H9 (cell line): ENCODE measurements at regions not wholly inside any gene's neighbourhood (a gene's known extent, or its start where the extent isn't known, plus 50 kb on each side); places are given as distances from the start of the nearest gene placed in this dataset.

Experiments
- DNase-seq: peaks from one replicate; pipeline ENCODE4 v3.0.0-alpha.2; 2017
- H2AFZ ChIP-seq: one replicate; pipeline ENCODE4 v1.6.1; 2013; ENCODE audit warnings: mild to moderate bottlenecking, low read length, control low read depth, moderate library complexity
- H2AK5ac ChIP-seq: 2 replicates; pipeline ENCODE4 v1.6.1; 2013; ENCODE audit warnings: low read length, control low read depth, mixed read lengths; ENCODE audit not compliant: insufficient read length
- H2BK120ac ChIP-seq: one replicate; pipeline ENCODE4 v1.6.1; 2013; ENCODE audit warnings: low read depth, mild to moderate bottlenecking, low read length, control low read depth, inconsistent platforms; ENCODE audit not compliant: poor library complexity, severe bottlenecking
- H2BK12ac ChIP-seq: 2 replicates; pipeline ENCODE4 v1.6.1; 2013; ENCODE audit warnings: low read length, control low read depth, mixed read lengths, low read depth; ENCODE audit not compliant: insufficient read length
- H2BK15ac ChIP-seq: 2 replicates; pipeline ENCODE4 v1.6.1; 2013; ENCODE audit warnings: low read depth, low read length, control low read depth
- H2BK20ac ChIP-seq: one replicate; pipeline ENCODE4 v1.6.1; 2013; ENCODE audit warnings: low read depth, mild to moderate bottlenecking, low read length, control low read depth, inconsistent platforms; ENCODE audit not compliant: poor library complexity, severe bottlenecking
- H2BK5ac ChIP-seq: 2 replicates; pipeline ENCODE4 v1.6.1; 2013; ENCODE audit warnings: low read length, control low read depth, mixed read lengths; ENCODE audit not compliant: insufficient read length
- H3K14ac ChIP-seq: 2 replicates; pipeline ENCODE4 v1.6.1; 2013; ENCODE audit warnings: low read length, control low read depth; ENCODE audit not compliant: insufficient read depth
- H3K18ac ChIP-seq: 2 replicates; pipeline ENCODE4 v1.6.1; 2013; ENCODE audit warnings: low read depth, mild to moderate bottlenecking, mixed read lengths, low read length, control low read depth; ENCODE audit not compliant: insufficient read length
- H3K23ac ChIP-seq: 2 replicates; pipeline ENCODE4 v1.6.1; 2013; ENCODE audit warnings: low read length, control low read depth, mixed read lengths, low read depth; ENCODE audit not compliant: insufficient read length
- H3K23me2 ChIP-seq: 2 replicates; pipeline ENCODE4 v1.6.1; 2013; ENCODE audit warnings: low read depth, mild to moderate bottlenecking, mixed read lengths, low read length, control low read depth; ENCODE audit not compliant: insufficient read length, poor library complexity, severe bottlenecking
- H3K27ac ChIP-seq: 2 replicates; pipeline ENCODE4 v1.5.1; 2013; ENCODE audit warnings: low read length, control low read depth, mixed read lengths, low read depth; ENCODE audit not compliant: insufficient read length
- H3K27me3 ChIP-seq: 2 replicates; pipeline ENCODE4 v1.6.1; 2013; ENCODE audit warnings: low read length, control low read depth, inconsistent platforms; ENCODE audit not compliant: insufficient read depth
- H3K4ac ChIP-seq: 2 replicates; pipeline ENCODE4 v1.6.1; 2013; ENCODE audit warnings: low read depth, mild to moderate bottlenecking, control low read depth, inconsistent platforms, low read length, moderate library complexity
- H3K4me1 ChIP-seq: 2 replicates; pipeline ENCODE4 v1.6.1; 2013; ENCODE audit warnings: low read length, control low read depth, inconsistent platforms; ENCODE audit not compliant: insufficient read depth
- H3K4me2 ChIP-seq: 2 replicates; pipeline ENCODE4 v1.6.1; 2013; ENCODE audit warnings: low read length, control low read depth, mixed read lengths; ENCODE audit not compliant: insufficient read length, insufficient read depth
- H3K56ac ChIP-seq: 2 replicates; pipeline ENCODE4 v1.6.1; 2013; ENCODE audit warnings: low read depth, mild to moderate bottlenecking, mixed read lengths, low read length, control low read depth; ENCODE audit not compliant: insufficient read length
- H3K79me1 ChIP-seq: 2 replicates; pipeline ENCODE4 v1.6.1; 2013; ENCODE audit warnings: low read depth, mild to moderate bottlenecking, moderate library complexity, low read length, control low read depth, inconsistent platforms; ENCODE audit not compliant: insufficient read depth, poor library complexity, severe bottlenecking
- H3K79me2 ChIP-seq: 2 replicates; pipeline ENCODE4 v1.6.1; 2013; ENCODE audit warnings: low read length, control low read depth, inconsistent platforms; ENCODE audit not compliant: insufficient read depth
- H3K9ac ChIP-seq: 2 replicates; pipeline ENCODE4 v1.6.1; 2013; ENCODE audit warnings: low read length, control low read depth, mixed read lengths; ENCODE audit not compliant: insufficient read length; ENCODE audit errors: extremely low read depth
- H3K9me3 ChIP-seq: one replicate; pipeline ENCODE4 v1.6.1; 2013; ENCODE audit warnings: low read depth, low read length, inconsistent platforms; ENCODE audit not compliant: control insufficient read depth
- H3T11ph ChIP-seq: one replicate; pipeline ENCODE4 v1.6.1; 2013; ENCODE audit warnings: mild to moderate bottlenecking, low read length, control low read depth, inconsistent platforms
- H4K20me1 ChIP-seq: one replicate; pipeline ENCODE4 v1.6.1; 2013; ENCODE audit not compliant: control insufficient read depth, insufficient read length, insufficient read depth
- H4K5ac ChIP-seq: 2 replicates; pipeline ENCODE4 v1.6.1; 2013; ENCODE audit warnings: low read depth, mild to moderate bottlenecking, mixed read lengths, low read length, control low read depth; ENCODE audit not compliant: insufficient read length
- H4K8ac ChIP-seq: replicated peaks from 2 replicates; pipeline ENCODE4 v1.6.1; 2013; ENCODE audit warnings: low read length, control low read depth, mixed read lengths, low read depth; ENCODE audit not compliant: insufficient read length
- H4K91ac ChIP-seq: 2 replicates; pipeline ENCODE4 v1.6.1; 2013; ENCODE audit warnings: low read depth, mild to moderate bottlenecking, moderate library complexity, mixed read lengths, low read length, control low read depth; ENCODE audit not compliant: insufficient read length
- H3K27ac Mint-ChIP-seq, 3 experiments: 2 replicates in 2 of 3; 3 replicates in 1 of 3; pipeline ENCODE4 v1.8.0; 2020 to 2021; ENCODE audit warnings: mixed read lengths in 3 of 3, mild to moderate bottlenecking in 1 of 3, moderate library complexity in 1 of 3
- H3K27me3 Mint-ChIP-seq: 2 replicates; pipeline ENCODE4 v1.8.0; 2021; ENCODE audit warnings: low read depth, mild to moderate bottlenecking, moderate library complexity, mixed read lengths
- H3K36me3 Mint-ChIP-seq, 3 experiments: 2 replicates in 2 of 3; 3 replicates in 1 of 3; pipeline ENCODE4 v1.8.0; 2020 to 2021; ENCODE audit warnings: low read depth in 3 of 3, mixed read lengths in 3 of 3; ENCODE audit not compliant: insufficient read depth in 1 of 3
- H3K4me1 Mint-ChIP-seq, 2 experiments: 2 replicates each; pipeline ENCODE4 v1.8.0; 2020; ENCODE audit warnings: mixed read lengths in 2 of 2
- H3K4me3 Mint-ChIP-seq, 2 experiments: 2 replicates in 1 of 2; 3 replicates in 1 of 2; pipeline ENCODE4 v1.8.0; 2020 to 2021; ENCODE audit warnings: mild to moderate bottlenecking in 2 of 2, mixed read lengths in 2 of 2, moderate library complexity in 1 of 2
- H3K9me3 Mint-ChIP-seq, 2 experiments: 2 replicates in 1 of 2; 3 replicates in 1 of 2; pipeline ENCODE4 v1.8.0; 2020; ENCODE audit warnings: mild to moderate bottlenecking in 2 of 2, mixed read lengths in 2 of 2, moderate library complexity in 1 of 2
- CTCF ChIP-seq: fragments of 200-600 bp; sonication (generic); conservative IDR thresholded peaks from 3 replicates; pipeline ENCODE4 v1.8.0; 2021; ENCODE audit warnings: antibody characterized with exemption, mild to moderate bottlenecking
- WGBS: extraction: QIAGEN DNeasy Blood & Tissue Kit; methylation state at CpG from one replicate; pipeline ENCODE4 v1.1.7; 2013; ENCODE audit warnings: missing lambda C conversion rate, low lambda C conversion rate, mixed read lengths; ENCODE audit not compliant: insufficient read length; ENCODE audit errors: extremely low coverage; 5-methylcytosine and 5-hydroxymethylcytosine counted together

DNA sequence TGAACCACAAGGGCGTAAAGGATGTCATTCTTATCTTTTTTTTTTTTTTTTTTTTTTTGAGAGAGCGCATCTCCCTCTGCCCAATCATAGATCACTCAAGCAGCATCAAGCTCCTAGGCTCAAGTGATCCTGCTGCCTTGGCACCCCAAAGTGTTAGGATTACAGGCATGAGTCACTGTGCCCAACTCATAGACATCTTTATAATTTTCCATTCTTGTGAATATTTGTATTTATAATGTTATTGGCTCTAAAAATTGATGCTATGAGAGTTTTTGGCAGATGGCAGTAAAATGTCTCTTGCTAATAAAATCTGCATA lies 128.7 kb downstream of the AKR1D1 start:
- Histone ChIP-seq H2BK12ac (no peak overlapping the region), H3K9ac (no peak overlapping the region), H3K4me1 (peaks cover 5% of the 10 kb centered on the region; the same call in 1 of the 2 replicates), H3K27me3 (no peaks in the 10 kb centered on the region; the same call in 1 of the 2 replicates), H4K5ac (no peak overlapping the region), H2AFZ (no peak overlapping the region), H2BK20ac (no peak overlapping the region), H3T11ph (no peak overlapping the region), H3K79me1 (no peaks in the 10 kb centered on the region), H2BK15ac (no peak overlapping the region), H2AK5ac (no peak overlapping the region), H3K14ac (no peak overlapping the region), H3K18ac (no peak overlapping the region), H3K79me2 (no peaks in the 10 kb centered on the region), H3K23ac (no peak overlapping the region), H2BK5ac (no peak overlapping the region), H4K20me1 (no peaks in the 10 kb centered on the region), H3K56ac (no peak overlapping the region), H3K9me3 (no peaks in the 10 kb centered on the region), H3K27ac (peak overlapping the region; percentile 74), H4K8ac (no peak overlapping the region), H3K4me2 (no peak overlapping the region), H3K4ac (no peak overlapping the region), H3K23me2 (no peaks in the 10 kb centered on the region), H4K91ac (no peak overlapping the region), H2BK120ac (no peak overlapping the region)
- DNase-seq, result no peak
- H3K27me3 Mint-ChIP-seq, result no peaks in the 10 kb centered on the region
- no peak for TF ChIP-seq CTCF
- peaks cover 6 to 7% of the 10 kb centered on the region in 2 experiments; a peak in 4 of 5 replicates for H3K9me3 Mint-ChIP-seq
- no CpG with 5 or more reads among the region's 2 CpGs for WGBS
- peak overlapping the region; percentile 88 to 99 (median 99) for H3K27ac Mint-ChIP-seq
- peaks cover 4 to 19% (median 9%) of the 10 kb centered on the region in 3 experiments; a peak in 6 of 7 replicates for H3K36me3 Mint-ChIP-seq
- H3K4me3 Mint-ChIP-seq, result peak overlapping the region in 1 of 2 experiments; percentile 8; a peak in 1 of 5 replicates
- H3K4me1 Mint-ChIP-seq, result peaks cover 65 to 68% of the 10 kb centered on the region in 2 experiments
